ENCODE measurements at regions not wholly inside any gene's neighbourhood (a gene's known extent, or its start where the extent isn't known, plus 50 kb on each side); places are given as distances from the start of the nearest gene placed in this dataset.

DNA sequence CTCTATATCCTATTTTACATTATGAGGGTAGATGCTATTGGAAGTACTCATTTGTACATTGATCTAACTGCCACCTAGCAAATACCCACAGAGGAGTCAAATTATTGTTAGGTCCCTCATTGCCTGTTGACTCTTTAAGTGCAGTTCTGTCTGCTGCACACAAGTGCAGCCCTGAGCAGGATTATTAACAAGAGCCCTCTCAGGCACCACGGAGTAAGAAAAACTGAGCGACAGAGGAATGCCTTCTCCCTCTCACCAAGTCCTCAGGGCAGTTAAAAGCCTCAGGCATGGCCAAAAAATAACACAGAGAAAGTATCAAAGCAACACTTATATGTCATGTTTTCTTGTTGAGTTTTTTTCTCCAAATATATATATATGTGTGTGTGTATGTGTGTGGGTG lies 340.0 kb upstream of the NRG3 start (continued):
- TF ChIP-seq SIN3A (conservative IDR thresholded peaks at IDR 0.05 in 1 of 2, IDR thresholded peaks at IDR 0.05 in 1 of 2; ENCODE audit: low read depth in 1 of 2, low read length in 2 of 2) (no peak), TAF1 (IDR thresholded peaks at IDR 0.05; ENCODE audit: low read depth, low read length) (no peak), FOSL1 (IDR thresholded peaks at IDR 0.05; ENCODE audit: insufficient read depth, low read depth, low read length) (no peak), BRCA1 (IDR thresholded peaks at IDR 0.05; ENCODE audit: low read depth, low read length) (no peak), CHD2 (IDR thresholded peaks at IDR 0.05; ENCODE audit: low read length) (no peak), RXRA (IDR thresholded peaks at IDR 0.05; ENCODE audit: insufficient read depth, low read depth, low read length) (no peak), EZH2 (IDR thresholded peaks at IDR 0.05; ENCODE audit: low read depth, low read length, severe bottlenecking) (no peak), PHF8 (conservative IDR thresholded peaks at IDR 0.05; ENCODE audit: low read depth, low read length) (no peak), CEBPB (IDR thresholded peaks at IDR 0.05; ENCODE audit: low read depth, low read length) (no peak), NANOG (IDR thresholded peaks at IDR 0.05; ENCODE audit: insufficient read depth, low read depth, low read length, poor library complexity, severe bottlenecking) (no peak), CBX8 (IDR thresholded peaks at IDR 0.05; ENCODE audit: borderline replicate concordance, low read depth, low read length) (no peak)
